GM23338 (cell line): ENCODE measurements at regions not wholly inside any gene's neighbourhood (a gene's known extent, or its start where the extent isn't known, plus 50 kb on each side); places are given as distances from the start of the nearest gene placed in this dataset.

Experiments used
- ATAC-seq: fragments of 200-7000 bp; cut with Tn5 transposase; 3 replicates; pipeline ENCODE4 v1.9.1; 2020
- DNase-seq: peaks from one replicate; pipeline ENCODE4 v3.0.0-alpha.2; 2015; ENCODE audit warnings: low spot score
- H2AFZ ChIP-seq: fragments of 200-600 bp; sonication (generic); 2 replicates; pipeline ENCODE4 v1.8.0; 2016; ENCODE audit warnings: antibody characterized with exemption, mild to moderate bottlenecking, moderate library complexity
- H3F3A ChIP-seq: fragments of 200-600 bp; sonication (generic); replicated peaks from 2 replicates; pipeline ENCODE4 v1.8.0; 2017; ENCODE audit warnings: antibody characterized with exemption, mixed run types, low read depth
- H3K27ac ChIP-seq: fragments of 200-600 bp; sonication (generic); 2 replicates; pipeline ENCODE4 v1.6.1; 2016; ENCODE audit warnings: low read depth
- H3K27me3 ChIP-seq: fragments of 200-600 bp; sonication (generic); 2 replicates; pipeline ENCODE4 v1.8.0; 2016; ENCODE audit warnings: mild to moderate bottlenecking, mixed run types, moderate library complexity; ENCODE audit not compliant: insufficient read depth
- H3K36me3 ChIP-seq: fragments of 200-600 bp; sonication (generic); 2 replicates; pipeline ENCODE4 v1.8.0; 2016; ENCODE audit warnings: mild to moderate bottlenecking; ENCODE audit not compliant: insufficient read depth
- H3K4me1 ChIP-seq: fragments of 200-600 bp; sonication (generic); 2 replicates; pipeline ENCODE4 v1.8.0; 2016; ENCODE audit warnings: mild to moderate bottlenecking, moderate library complexity; ENCODE audit not compliant: insufficient read depth
- H3K4me2 ChIP-seq: fragments of 200-600 bp; sonication (generic); 2 replicates; pipeline ENCODE4 v1.7.1; 2017; ENCODE audit warnings: mixed run types
- H3K4me3 ChIP-seq: fragments of 200-600 bp; sonication (generic); 2 replicates; pipeline ENCODE4 v1.6.1; 2016; ENCODE audit warnings: mixed run types
- H3K79me2 ChIP-seq: fragments of 200-600 bp; sonication (generic); replicated peaks from 2 replicates; pipeline ENCODE4 v1.8.0; 2017; ENCODE audit warnings: mild to moderate bottlenecking; ENCODE audit not compliant: insufficient read depth
- H3K9me2 ChIP-seq: fragments of 200-600 bp; sonication (generic); 2 replicates; pipeline ENCODE4 v1.8.0; 2017; ENCODE audit not compliant: insufficient read depth
- H4K20me1 ChIP-seq: fragments of 200-600 bp; sonication (generic); replicated peaks from 2 replicates; pipeline ENCODE4 v1.8.0; 2017; ENCODE audit warnings: mild to moderate bottlenecking; ENCODE audit not compliant: insufficient read depth
- H3K27ac Mint-ChIP-seq: 2 replicates; pipeline ENCODE4 v1.8.0; 2020; ENCODE audit warnings: inconsistent platforms, mild to moderate bottlenecking, moderate library complexity, mixed read lengths
- H3K27me3 Mint-ChIP-seq: 3 replicates; pipeline ENCODE4 v1.8.0; 2022; ENCODE audit warnings: low read depth, mild to moderate bottlenecking, moderate library complexity, mixed read lengths, inconsistent platforms; ENCODE audit not compliant: insufficient read depth, poor library complexity
- H3K36me3 Mint-ChIP-seq: 3 replicates; pipeline ENCODE4 v1.8.0; 2021; ENCODE audit warnings: low read depth, mild to moderate bottlenecking, inconsistent platforms, moderate library complexity, mixed read lengths
- H3K4me1 Mint-ChIP-seq: 3 replicates; pipeline ENCODE4 v1.8.0; 2020; ENCODE audit warnings: mild to moderate bottlenecking, inconsistent platforms, mixed read lengths
- H3K4me3 Mint-ChIP-seq: 3 replicates; pipeline ENCODE4 v1.8.0; 2021; ENCODE audit warnings: moderate library complexity, mild to moderate bottlenecking, inconsistent platforms, mixed read lengths
- H3K9me3 Mint-ChIP-seq: 3 replicates; pipeline ENCODE4 v1.8.0; 2020; ENCODE audit warnings: moderate library complexity, mild to moderate bottlenecking, inconsistent platforms, mixed read lengths
- CREB1 ChIP-seq: fragments of 250-450 bp; sonication (Bioruptor Pico); IDR thresholded peaks from 2 replicates; pipeline ENCODE4 v1.5.0; 2020; ENCODE audit warnings: low read depth, mild to moderate bottlenecking, moderate library complexity
- STAT1 ChIP-seq: IDR thresholded peaks from one replicate; pipeline ENCODE4 v1.6.1; 2016; ENCODE audit warnings: antibody characterized with exemption; ENCODE audit not compliant: unreplicated experiment
- ZNF331 ChIP-seq: fragments of 250-450 bp; sonication (Bioruptor Pico); IDR thresholded peaks from 2 replicates; pipeline ENCODE4 v1.5.0; 2020; ENCODE audit warnings: low read depth, mild to moderate bottlenecking, moderate library complexity
- TF ChIP-seq, protein P1 (sequence below): IDR thresholded peaks from one replicate; pipeline ENCODE4 v1.6.1; 2018; ENCODE audit warnings: antibody characterized with exemption; ENCODE audit not compliant: unreplicated experiment
- TF ChIP-seq, protein P2 (sequence below): IDR thresholded peaks from 2 replicates; pipeline ENCODE4 v1.6.1; 2016; ENCODE audit warnings: antibody characterized with exemption
- TF ChIP-seq, protein P3 (sequence below), 2 experiments: fragments of 200-600 bp in 1 of 2; sonication (generic) in 1 of 2; conservative IDR thresholded peaks; 2 replicates each; pipeline versions ENCODE4 v1.5.1 to v1.6.1; 2016 to 2017; ENCODE audit warnings: antibody characterized with exemption in 2 of 2, low read depth in 2 of 2, mild to moderate bottlenecking in 2 of 2, moderate library complexity in 1 of 2

DNA sequence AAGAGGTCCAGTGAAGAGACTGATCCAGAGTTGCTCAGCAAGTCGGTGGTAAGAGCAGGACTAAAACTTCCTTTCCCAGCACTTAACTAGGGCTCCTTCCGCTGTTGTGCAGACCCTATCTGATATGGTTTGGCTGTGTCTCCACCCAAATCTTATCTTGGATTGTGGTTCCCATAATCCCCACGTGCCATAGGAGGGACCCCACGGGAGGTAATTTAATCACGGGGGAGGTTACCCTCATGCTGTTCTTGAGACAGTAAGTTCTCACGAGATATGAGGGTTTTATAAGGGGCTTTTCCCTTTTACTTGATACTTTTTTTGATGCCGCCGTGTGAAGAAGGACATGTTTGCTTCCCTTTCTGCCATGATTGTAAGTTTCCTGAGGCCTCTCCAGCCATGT, 221.9 kb upstream of the GLRA1 start (continued):
- TF ChIP-seq, protein P1, sequence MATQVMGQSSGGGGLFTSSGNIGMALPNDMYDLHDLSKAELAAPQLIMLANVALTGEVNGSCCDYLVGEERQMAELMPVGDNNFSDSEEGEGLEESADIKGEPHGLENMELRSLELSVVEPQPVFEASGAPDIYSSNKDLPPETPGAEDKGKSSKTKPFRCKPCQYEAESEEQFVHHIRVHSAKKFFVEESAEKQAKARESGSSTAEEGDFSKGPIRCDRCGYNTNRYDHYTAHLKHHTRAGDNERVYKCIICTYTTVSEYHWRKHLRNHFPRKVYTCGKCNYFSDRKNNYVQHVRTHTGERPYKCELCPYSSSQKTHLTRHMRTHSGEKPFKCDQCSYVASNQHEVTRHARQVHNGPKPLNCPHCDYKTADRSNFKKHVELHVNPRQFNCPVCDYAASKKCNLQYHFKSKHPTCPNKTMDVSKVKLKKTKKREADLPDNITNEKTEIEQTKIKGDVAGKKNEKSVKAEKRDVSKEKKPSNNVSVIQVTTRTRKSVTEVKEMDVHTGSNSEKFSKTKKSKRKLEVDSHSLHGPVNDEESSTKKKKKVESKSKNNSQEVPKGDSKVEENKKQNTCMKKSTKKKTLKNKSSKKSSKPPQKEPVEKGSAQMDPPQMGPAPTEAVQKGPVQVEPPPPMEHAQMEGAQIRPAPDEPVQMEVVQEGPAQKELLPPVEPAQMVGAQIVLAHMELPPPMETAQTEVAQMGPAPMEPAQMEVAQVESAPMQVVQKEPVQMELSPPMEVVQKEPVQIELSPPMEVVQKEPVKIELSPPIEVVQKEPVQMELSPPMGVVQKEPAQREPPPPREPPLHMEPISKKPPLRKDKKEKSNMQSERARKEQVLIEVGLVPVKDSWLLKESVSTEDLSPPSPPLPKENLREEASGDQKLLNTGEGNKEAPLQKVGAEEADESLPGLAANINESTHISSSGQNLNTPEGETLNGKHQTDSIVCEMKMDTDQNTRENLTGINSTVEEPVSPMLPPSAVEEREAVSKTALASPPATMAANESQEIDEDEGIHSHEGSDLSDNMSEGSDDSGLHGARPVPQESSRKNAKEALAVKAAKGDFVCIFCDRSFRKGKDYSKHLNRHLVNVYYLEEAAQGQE, result no peak
- TF ChIP-seq, protein P2, sequence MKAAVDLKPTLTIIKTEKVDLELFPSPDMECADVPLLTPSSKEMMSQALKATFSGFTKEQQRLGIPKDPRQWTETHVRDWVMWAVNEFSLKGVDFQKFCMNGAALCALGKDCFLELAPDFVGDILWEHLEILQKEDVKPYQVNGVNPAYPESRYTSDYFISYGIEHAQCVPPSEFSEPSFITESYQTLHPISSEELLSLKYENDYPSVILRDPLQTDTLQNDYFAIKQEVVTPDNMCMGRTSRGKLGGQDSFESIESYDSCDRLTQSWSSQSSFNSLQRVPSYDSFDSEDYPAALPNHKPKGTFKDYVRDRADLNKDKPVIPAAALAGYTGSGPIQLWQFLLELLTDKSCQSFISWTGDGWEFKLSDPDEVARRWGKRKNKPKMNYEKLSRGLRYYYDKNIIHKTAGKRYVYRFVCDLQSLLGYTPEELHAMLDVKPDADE, result no peak

DNA sequence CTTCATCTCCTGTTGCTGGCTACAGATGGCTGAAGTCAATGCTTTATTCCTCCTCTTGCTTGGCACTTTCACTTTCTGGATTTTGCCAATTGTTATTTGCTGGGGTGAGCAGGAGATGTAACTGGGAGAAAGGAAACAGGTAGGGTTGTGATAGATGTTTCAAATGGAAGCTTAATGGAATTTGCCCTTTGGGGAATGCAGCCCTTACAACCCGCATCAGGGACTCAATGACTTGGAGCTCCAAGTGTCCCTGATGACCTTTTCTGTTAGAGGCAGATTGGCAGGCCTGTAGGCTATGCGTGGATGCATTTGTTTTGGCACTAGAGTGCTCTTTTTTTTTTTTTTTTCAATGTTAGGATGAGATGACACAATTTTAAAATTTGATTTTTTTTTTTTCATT, 219.9 kb upstream of the GLRA1 start:
- Histone ChIP-seq H3K4me1 (no peaks in the 10 kb centered on the region), H2AFZ (no peak overlapping the region), H3K79me2 (no peaks in the 10 kb centered on the region), H3K9me2 (no peaks in the 10 kb centered on the region), H3K4me3 (no peak overlapping the region), H3K4me2 (no peak overlapping the region), H3K36me3 (no peaks in the 10 kb centered on the region), H3F3A (no peaks in the 10 kb centered on the region), H4K20me1 (no peaks in the 10 kb centered on the region), H3K27me3 (no peaks in the 10 kb centered on the region), H3K27ac (no peak overlapping the region)
- peaks cover 6% of the 10 kb centered on the region; the same call in 2 of the 3 replicates for H3K4me1 Mint-ChIP-seq
- DNase-seq (no peak), ATAC-seq (no peak)
- H3K27me3 Mint-ChIP-seq, result no peaks in the 10 kb centered on the region
- no peaks in the 10 kb centered on the region for H3K36me3 Mint-ChIP-seq
- no peak overlapping the region for H3K4me3 Mint-ChIP-seq
- H3K27ac Mint-ChIP-seq, result no peak overlapping the region
- H3K9me3 Mint-ChIP-seq, result no peaks in the 10 kb centered on the region
- TF ChIP-seq CREB1 (CRISPR knock-in tag), result no peak
- TF ChIP-seq, protein P1, result no peak
- no peak for TF ChIP-seq ZNF331
- TF ChIP-seq, protein P2, result no peak
- TF ChIP-seq STAT1, result no peak
- TF ChIP-seq, protein P3, sequence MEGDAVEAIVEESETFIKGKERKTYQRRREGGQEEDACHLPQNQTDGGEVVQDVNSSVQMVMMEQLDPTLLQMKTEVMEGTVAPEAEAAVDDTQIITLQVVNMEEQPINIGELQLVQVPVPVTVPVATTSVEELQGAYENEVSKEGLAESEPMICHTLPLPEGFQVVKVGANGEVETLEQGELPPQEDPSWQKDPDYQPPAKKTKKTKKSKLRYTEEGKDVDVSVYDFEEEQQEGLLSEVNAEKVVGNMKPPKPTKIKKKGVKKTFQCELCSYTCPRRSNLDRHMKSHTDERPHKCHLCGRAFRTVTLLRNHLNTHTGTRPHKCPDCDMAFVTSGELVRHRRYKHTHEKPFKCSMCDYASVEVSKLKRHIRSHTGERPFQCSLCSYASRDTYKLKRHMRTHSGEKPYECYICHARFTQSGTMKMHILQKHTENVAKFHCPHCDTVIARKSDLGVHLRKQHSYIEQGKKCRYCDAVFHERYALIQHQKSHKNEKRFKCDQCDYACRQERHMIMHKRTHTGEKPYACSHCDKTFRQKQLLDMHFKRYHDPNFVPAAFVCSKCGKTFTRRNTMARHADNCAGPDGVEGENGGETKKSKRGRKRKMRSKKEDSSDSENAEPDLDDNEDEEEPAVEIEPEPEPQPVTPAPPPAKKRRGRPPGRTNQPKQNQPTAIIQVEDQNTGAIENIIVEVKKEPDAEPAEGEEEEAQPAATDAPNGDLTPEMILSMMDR (conservative IDR thresholded peaks at IDR 0.05; ENCODE audit: low read depth in 2 of 2), result no peak
